PC-9 (cell line): ENCODE measurements at regions not wholly inside any gene's neighbourhood (a gene's known extent, or its start where the extent isn't known, plus 50 kb on each side); places are given as distances from the start of the nearest gene placed in this dataset.

Source experiments
- EZH2 ChIP-seq: fragments of 200-600 bp; sonication (generic); IDR thresholded peaks from 2 replicates; pipeline ENCODE4 v1.8.0; 2017; ENCODE audit warnings: antibody characterized with exemption, low read depth
- TF ChIP-seq, protein P1 (sequence below): fragments of 200-600 bp; sonication (generic); conservative IDR thresholded peaks from 2 replicates; pipeline ENCODE4 v1.6.1; 2017; ENCODE audit warnings: mixed run types, antibody characterized with exemption, mild to moderate bottlenecking, moderate library complexity

DNA sequence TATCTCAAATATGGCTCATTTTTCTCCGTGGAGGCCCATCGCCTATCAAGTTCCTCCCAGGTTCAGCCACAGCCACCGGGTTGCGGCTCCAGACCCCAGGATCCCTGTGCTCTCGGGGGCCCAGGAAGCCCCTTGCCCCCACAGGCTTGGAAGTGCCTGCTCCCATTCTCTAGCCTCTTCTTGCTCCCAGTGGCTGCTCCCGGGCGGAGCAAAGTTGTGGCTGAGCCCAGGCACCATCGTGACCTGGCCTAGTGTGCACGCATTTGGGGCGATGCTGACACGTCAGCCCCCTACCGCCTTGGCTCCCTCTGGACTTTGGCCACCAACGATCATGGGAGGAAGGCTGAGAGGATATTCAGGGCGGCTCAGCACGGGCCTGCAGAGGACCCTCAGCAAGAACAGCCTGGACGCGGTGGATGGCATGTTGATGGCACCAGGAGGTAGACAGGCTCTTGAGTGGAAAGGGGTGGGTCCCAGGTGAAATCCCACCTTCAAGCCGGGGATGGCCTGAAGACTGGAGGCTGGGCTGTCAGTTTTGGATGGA, 419.4 kb upstream of the AGA start:
- TF ChIP-seq, protein P1, sequence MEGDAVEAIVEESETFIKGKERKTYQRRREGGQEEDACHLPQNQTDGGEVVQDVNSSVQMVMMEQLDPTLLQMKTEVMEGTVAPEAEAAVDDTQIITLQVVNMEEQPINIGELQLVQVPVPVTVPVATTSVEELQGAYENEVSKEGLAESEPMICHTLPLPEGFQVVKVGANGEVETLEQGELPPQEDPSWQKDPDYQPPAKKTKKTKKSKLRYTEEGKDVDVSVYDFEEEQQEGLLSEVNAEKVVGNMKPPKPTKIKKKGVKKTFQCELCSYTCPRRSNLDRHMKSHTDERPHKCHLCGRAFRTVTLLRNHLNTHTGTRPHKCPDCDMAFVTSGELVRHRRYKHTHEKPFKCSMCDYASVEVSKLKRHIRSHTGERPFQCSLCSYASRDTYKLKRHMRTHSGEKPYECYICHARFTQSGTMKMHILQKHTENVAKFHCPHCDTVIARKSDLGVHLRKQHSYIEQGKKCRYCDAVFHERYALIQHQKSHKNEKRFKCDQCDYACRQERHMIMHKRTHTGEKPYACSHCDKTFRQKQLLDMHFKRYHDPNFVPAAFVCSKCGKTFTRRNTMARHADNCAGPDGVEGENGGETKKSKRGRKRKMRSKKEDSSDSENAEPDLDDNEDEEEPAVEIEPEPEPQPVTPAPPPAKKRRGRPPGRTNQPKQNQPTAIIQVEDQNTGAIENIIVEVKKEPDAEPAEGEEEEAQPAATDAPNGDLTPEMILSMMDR: no peak
- TF ChIP-seq EZH2: no peak
